ENCODE measurements at regions not wholly inside any gene's neighbourhood (a gene's known extent, or its start where the extent isn't known, plus 50 kb on each side); places are given as distances from the start of the nearest gene placed in this dataset.

GRCh38 chr13:69487576-69487975, 620.0 kb upstream of the ATXN8OS start:
- Histone ChIP-seq H3K36me3 (replicated peaks; ENCODE audit: insufficient read depth, low read length) (no peaks in the 10 kb centered on the region), H3K4me3 (ENCODE audit: low read length) (no peak overlapping the region), H3K27ac (ENCODE audit: low read length) (no peak overlapping the region), H4K20me1 (ENCODE audit: insufficient read depth, low read length) (no peaks in the 10 kb centered on the region), H3K9me2 (replicated peaks; ENCODE audit: insufficient read depth, low read length) (no peaks in the 10 kb centered on the region), H3K9me3 (replicated peaks; ENCODE audit: insufficient read depth, low read length) (no peaks in the 10 kb centered on the region), H3K9ac (ENCODE audit: low read length) (no peak overlapping the region), H3K4me2 (ENCODE audit: low read depth, low read length) (no peak overlapping the region), H3K4me1 (ENCODE audit: low read length) (no peaks in the 10 kb centered on the region), H3K27me3 (replicated peaks; ENCODE audit: insufficient read depth, low read length) (no peaks in the 10 kb centered on the region), H2AFZ (ENCODE audit: low read length) (no peak overlapping the region), H3F3A (ENCODE audit: insufficient read depth, low read length) (no peaks in the 10 kb centered on the region), H3K79me2 (ENCODE audit: low read length) (no peaks in the 10 kb centered on the region)
- DNase-seq, result no peak
- no peak for TF ChIP-seq EZH2phosphoT487 (IDR thresholded peaks at IDR 0.05; ENCODE audit: low read length)
- TF ChIP-seq CTCF (IDR thresholded peaks at IDR 0.05; ENCODE audit: low read length), result no peak
- no peak for TF ChIP-seq EZH2 (optimal IDR thresholded peaks at IDR 0.05; ENCODE audit: low read depth, low read length)

- no peak overlapping the region for H3K9ac ChIP-seq (ENCODE audit: low read length)
- no peak overlapping the region for H3K4me2 ChIP-seq (ENCODE audit: low read depth, low read length)
- no peaks in the 10 kb centered on the region for H3K4me1 ChIP-seq (ENCODE audit: low read length)
- no peaks in the 10 kb centered on the region for H3K9me2 ChIP-seq (replicated peaks; ENCODE audit: insufficient read depth, low read length)
- no peak overlapping the region for H2AFZ ChIP-seq (ENCODE audit: low read length)
- no peaks in the 10 kb centered on the region for H4K20me1 ChIP-seq (ENCODE audit: insufficient read depth, low read length)
- H3F3A ChIP-seq (ENCODE audit: insufficient read depth, low read length), result no peaks in the 10 kb centered on the region
- H3K4me3 ChIP-seq (ENCODE audit: low read length), result no peak overlapping the region
- no peak overlapping the region for H3K27ac ChIP-seq (ENCODE audit: low read length)
- H3K36me3 ChIP-seq (replicated peaks; ENCODE audit: insufficient read depth, low read length), result no peaks in the 10 kb centered on the region
- no peak for DNase-seq
- H3K27me3 ChIP-seq (replicated peaks; ENCODE audit: insufficient read depth, low read length), result no peaks in the 10 kb centered on the region
- H3K79me2 ChIP-seq (ENCODE audit: low read length), result no peaks in the 10 kb centered on the region
- TF ChIP-seq EZH2phosphoT487 (IDR thresholded peaks at IDR 0.05; ENCODE audit: low read length) (no peak), CTCF (IDR thresholded peaks at IDR 0.05; ENCODE audit: low read length) (no peak), EZH2 (optimal IDR thresholded peaks at IDR 0.05; ENCODE audit: low read depth, low read length) (no peak)
- no peaks in the 10 kb centered on the region for H3K9me3 ChIP-seq (replicated peaks; ENCODE audit: insufficient read depth, low read length)
These were observed 621.5 kb upstream of the ATXN8OS start for GRCh38 chr13:69485991-69486592.

GRCh38 chr13:69477451-69477850, 630.2 kb upstream of the ATXN8OS start:
- Histone ChIP-seq H3K27ac (ENCODE audit: low read length) (no peak overlapping the region), H3K4me3 (ENCODE audit: low read length) (no peak overlapping the region), H3K4me2 (ENCODE audit: low read depth, low read length) (no peak overlapping the region), H3K9ac (ENCODE audit: low read length) (no peak overlapping the region), H3F3A (ENCODE audit: insufficient read depth, low read length) (no peaks in the 10 kb centered on the region), H2AFZ (ENCODE audit: low read length) (no peak overlapping the region), H3K27me3 (replicated peaks; ENCODE audit: insufficient read depth, low read length) (no peaks in the 10 kb centered on the region), H3K36me3 (replicated peaks; ENCODE audit: insufficient read depth, low read length) (no peaks in the 10 kb centered on the region), H3K79me2 (ENCODE audit: low read length) (no peaks in the 10 kb centered on the region), H4K20me1 (ENCODE audit: insufficient read depth, low read length) (no peaks in the 10 kb centered on the region), H3K4me1 (ENCODE audit: low read length) (no peaks in the 10 kb centered on the region), H3K9me2 (replicated peaks; ENCODE audit: insufficient read depth, low read length) (no peaks in the 10 kb centered on the region), H3K9me3 (replicated peaks; ENCODE audit: insufficient read depth, low read length) (no peaks in the 10 kb centered on the region)
- no peak for TF ChIP-seq CTCF (IDR thresholded peaks at IDR 0.05; ENCODE audit: low read length)
- no peak for TF ChIP-seq EZH2phosphoT487 (IDR thresholded peaks at IDR 0.05; ENCODE audit: low read length)
- no peak for TF ChIP-seq EZH2 (optimal IDR thresholded peaks at IDR 0.05; ENCODE audit: low read depth, low read length)
- no peak for DNase-seq
